ENCODE measurements at regions not wholly inside any gene's neighbourhood (a gene's known extent, or its start where the extent isn't known, plus 50 kb on each side); places are given as distances from the start of the nearest gene placed in this dataset.

- Histone ChIP-seq H3K27ac (ENCODE audit: low read length) (no peak overlapping the region), H3K9me3 (ENCODE audit: control insufficient read depth, insufficient read depth, low read length) (peaks cover 7% of the 10 kb centered on the region), H3K4me1 (ENCODE audit: control insufficient read depth, insufficient read depth, low read length) (no peaks in the 10 kb centered on the region), H3K4me3 (ENCODE audit: low read length) (no peak overlapping the region), H3K27me3 (ENCODE audit: control insufficient read depth, insufficient read depth, low read length) (no peaks in the 10 kb centered on the region), H3K36me3 (ENCODE audit: control insufficient read depth, insufficient read depth, low read length) (no peaks in the 10 kb centered on the region)
- Mint-ChIP-seq H3K27me3 (ENCODE audit: low read depth in 2 of 2) (no peaks in the 10 kb centered on the region), H3K36me3 (no peaks in the 10 kb centered on the region), H3K27ac (no peak overlapping the region), H3K4me1 (no peaks in the 10 kb centered on the region), H3K9me3 (peaks cover 4 to 13% of the 10 kb centered on the region in 2 donors), H3K4me3 (no peak overlapping the region)
- intact Hi-C loops (cut with micrococcal nuclease) = no loop called here
- WGBS (ENCODE audit: insufficient coverage) = 81% methylated on average over 2 of the region's 2 CpGs
- no peak for ATAC-seq
- no peak for TF ChIP-seq CTCF (IDR thresholded peaks at IDR 0.05)
- no peak for DNase-seq
Observed at GRCh38 chr12:127963933-127964332, 303.0 kb upstream of the TMEM132C start.

- Histone ChIP-seq H3K27me3 (ENCODE audit: control insufficient read depth, insufficient read depth, low read length) (no peaks in the 10 kb centered on the region), H3K4me1 (ENCODE audit: control insufficient read depth, insufficient read depth, low read length) (no peaks in the 10 kb centered on the region), H3K9me3 (ENCODE audit: control insufficient read depth, insufficient read depth, low read length) (peaks cover 7% of the 10 kb centered on the region), H3K36me3 (ENCODE audit: control insufficient read depth, insufficient read depth, low read length) (no peaks in the 10 kb centered on the region), H3K4me3 (ENCODE audit: low read length) (no peak overlapping the region), H3K27ac (ENCODE audit: low read length) (no peak overlapping the region)
- Mint-ChIP-seq H3K27ac (no peak overlapping the region), H3K36me3 (no peaks in the 10 kb centered on the region), H3K4me3 (no peak overlapping the region), H3K27me3 (ENCODE audit: low read depth in 2 of 2) (no peaks in the 10 kb centered on the region), H3K9me3 (peaks cover 4 to 14% of the 10 kb centered on the region in 2 donors), H3K4me1 (no peaks in the 10 kb centered on the region)
- WGBS (ENCODE audit: insufficient coverage) = no CpG with 5 or more reads among the region's 3 CpGs
- DNase-seq (no peak), ATAC-seq (no peak)
- TF ChIP-seq CTCF (IDR thresholded peaks at IDR 0.05) = no peak
- intact Hi-C loops (cut with micrococcal nuclease) = no loop called here
Observed at GRCh38 chr12:127964717-127965116, 302.3 kb upstream of the TMEM132C start.

DNA sequence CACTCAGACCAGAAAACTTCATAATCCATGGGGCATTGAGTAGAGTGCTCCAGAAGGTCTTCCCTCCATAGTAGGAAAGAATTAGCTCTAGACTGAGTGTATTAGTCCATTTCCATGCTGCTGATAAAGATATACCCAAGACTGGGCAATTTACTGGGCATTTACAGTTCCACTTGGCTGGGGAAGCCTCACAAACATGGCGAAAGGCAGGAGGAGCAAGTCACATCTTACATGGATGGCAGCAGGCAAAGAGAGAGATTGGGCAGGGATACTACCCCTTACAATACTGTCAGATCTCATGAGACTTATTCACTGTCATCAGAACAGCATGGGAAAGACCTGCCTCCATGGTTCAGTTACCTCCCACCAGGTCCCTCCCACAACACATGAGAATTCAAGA, 300.6 kb upstream of the TMEM132C start:
- Mint-ChIP-seq H3K9me3 (peaks cover 7 to 14% of the 10 kb centered on the region in 2 donors), H3K27me3 (ENCODE audit: low read depth in 2 of 2) (no peaks in the 10 kb centered on the region), H3K36me3 (no peaks in the 10 kb centered on the region), H3K27ac (no peak overlapping the region), H3K4me1 (no peaks in the 10 kb centered on the region), H3K4me3 (no peak overlapping the region)
- no peaks in the 10 kb centered on the region for H3K4me1 ChIP-seq (ENCODE audit: control insufficient read depth, insufficient read depth, low read length)
- no peak for TF ChIP-seq CTCF (IDR thresholded peaks at IDR 0.05)
- 100% methylated on average over 1 of the region's 1 CpG for WGBS (ENCODE audit: insufficient coverage)
- H3K9me3 ChIP-seq (ENCODE audit: control insufficient read depth, insufficient read depth, low read length) = peaks cover 7% of the 10 kb centered on the region
- H3K4me3 ChIP-seq (ENCODE audit: low read length) = no peak overlapping the region
- ATAC-seq (no peak), DNase-seq (no peak)
- H3K27me3 ChIP-seq (ENCODE audit: control insufficient read depth, insufficient read depth, low read length) = no peaks in the 10 kb centered on the region
- intact Hi-C loops (cut with micrococcal nuclease) = no loop called here
- no peaks in the 10 kb centered on the region for H3K36me3 ChIP-seq (ENCODE audit: control insufficient read depth, insufficient read depth, low read length)
- H3K27ac ChIP-seq (ENCODE audit: low read length) = no peak overlapping the region

DNA sequence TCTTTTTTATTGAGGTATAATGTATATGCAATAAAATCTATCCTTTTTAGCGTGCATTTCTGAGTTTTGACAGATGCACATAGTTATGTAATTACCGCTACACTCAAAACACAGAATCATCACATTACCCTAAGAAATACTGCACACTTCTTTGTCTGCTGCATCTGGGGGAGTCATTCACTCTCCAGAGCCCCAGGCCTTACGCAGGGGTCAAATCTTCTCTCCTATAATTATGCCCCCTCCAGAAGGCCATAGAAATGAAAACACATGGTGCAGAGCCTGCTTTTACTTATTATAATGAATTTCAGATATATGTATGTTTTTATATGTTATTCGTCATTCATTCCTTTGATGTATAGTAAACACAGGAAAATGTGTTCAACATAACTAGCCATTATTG, 296.5 kb upstream of the TMEM132C start:
- no peak overlapping the region for H3K4me3 Mint-ChIP-seq
- Histone ChIP-seq H3K4me3 (ENCODE audit: low read length) (no peak overlapping the region), H3K36me3 (ENCODE audit: control insufficient read depth, insufficient read depth, low read length) (no peaks in the 10 kb centered on the region), H3K27me3 (ENCODE audit: control insufficient read depth, insufficient read depth, low read length) (no peaks in the 10 kb centered on the region), H3K4me1 (ENCODE audit: control insufficient read depth, insufficient read depth, low read length) (no peaks in the 10 kb centered on the region), H3K9me3 (ENCODE audit: control insufficient read depth, insufficient read depth, low read length) (peaks cover 7% of the 10 kb centered on the region), H3K27ac (ENCODE audit: low read length) (no peak overlapping the region)
- peaks cover 7 to 16% of the 10 kb centered on the region in 2 donors for H3K9me3 Mint-ChIP-seq
- H3K27me3 Mint-ChIP-seq (ENCODE audit: low read depth in 2 of 2) = peaks cover 0 to 3% of the 10 kb centered on the region in 2 donors
- TF ChIP-seq CTCF (IDR thresholded peaks at IDR 0.05) = no peak
- H3K27ac Mint-ChIP-seq = no peak overlapping the region
- no peaks in the 10 kb centered on the region for H3K36me3 Mint-ChIP-seq
- 100% methylated on average over 2 of the region's 4 CpGs for WGBS (ENCODE audit: insufficient coverage)
- DNase-seq (no peak), ATAC-seq (no peak)
- intact Hi-C loops (cut with micrococcal nuclease) = no loop called here
- no peaks in the 10 kb centered on the region for H3K4me1 Mint-ChIP-seq

Measured in natural killer cell (primary cell).